ENCODE measurements at regions not wholly inside any gene's neighbourhood (a gene's known extent, or its start where the extent isn't known, plus 50 kb on each side); places are given as distances from the start of the nearest gene placed in this dataset.

- TF ChIP-seq CTCF (conservative IDR thresholded peaks at IDR 0.05; ENCODE audit: low read length) = peak; percentile 54
- no peak for TF ChIP-seq EZH2phosphoT487 (IDR thresholded peaks at IDR 0.05; ENCODE audit: borderline replicate concordance)
These were observed 218.6 kb downstream of the ESM1 start for GRCh38 chr5:54766748-54767147.

Measured in Loucy (cell line).